ENCODE measurements at regions not wholly inside any gene's neighbourhood (a gene's known extent, or its start where the extent isn't known, plus 50 kb on each side); places are given as distances from the start of the nearest gene placed in this dataset.

DNA sequence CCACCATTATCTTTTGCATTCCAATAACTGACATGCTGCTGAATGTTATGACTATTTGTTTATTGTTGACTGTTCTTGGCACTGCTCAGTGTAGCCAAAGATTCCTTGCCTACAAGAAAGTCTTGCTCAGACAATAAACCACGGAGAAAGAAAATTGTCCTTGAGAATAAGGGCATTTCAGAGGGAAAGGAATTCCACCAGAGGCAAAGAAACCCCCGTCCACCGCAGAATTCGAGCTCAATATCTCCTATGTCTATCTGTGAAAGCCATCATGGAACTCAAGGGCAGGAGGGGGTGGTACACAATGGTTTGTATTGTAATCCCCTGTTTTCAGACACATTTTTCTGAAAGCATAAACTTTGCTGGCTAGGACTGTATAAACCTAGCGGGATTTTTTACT, 70.3 kb upstream of the ADAMTS16 start:
- TF ChIP-seq, protein P1, sequence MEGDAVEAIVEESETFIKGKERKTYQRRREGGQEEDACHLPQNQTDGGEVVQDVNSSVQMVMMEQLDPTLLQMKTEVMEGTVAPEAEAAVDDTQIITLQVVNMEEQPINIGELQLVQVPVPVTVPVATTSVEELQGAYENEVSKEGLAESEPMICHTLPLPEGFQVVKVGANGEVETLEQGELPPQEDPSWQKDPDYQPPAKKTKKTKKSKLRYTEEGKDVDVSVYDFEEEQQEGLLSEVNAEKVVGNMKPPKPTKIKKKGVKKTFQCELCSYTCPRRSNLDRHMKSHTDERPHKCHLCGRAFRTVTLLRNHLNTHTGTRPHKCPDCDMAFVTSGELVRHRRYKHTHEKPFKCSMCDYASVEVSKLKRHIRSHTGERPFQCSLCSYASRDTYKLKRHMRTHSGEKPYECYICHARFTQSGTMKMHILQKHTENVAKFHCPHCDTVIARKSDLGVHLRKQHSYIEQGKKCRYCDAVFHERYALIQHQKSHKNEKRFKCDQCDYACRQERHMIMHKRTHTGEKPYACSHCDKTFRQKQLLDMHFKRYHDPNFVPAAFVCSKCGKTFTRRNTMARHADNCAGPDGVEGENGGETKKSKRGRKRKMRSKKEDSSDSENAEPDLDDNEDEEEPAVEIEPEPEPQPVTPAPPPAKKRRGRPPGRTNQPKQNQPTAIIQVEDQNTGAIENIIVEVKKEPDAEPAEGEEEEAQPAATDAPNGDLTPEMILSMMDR (IDR thresholded peaks at IDR 0.05) = no peak
- TF ChIP-seq POLR2A (IDR thresholded peaks at IDR 0.05) = no peak
